Adipocyte (in vitro differentiated cells): ENCODE measurements at regions not wholly inside any gene's neighbourhood (a gene's known extent, or its start where the extent isn't known, plus 50 kb on each side); places are given as distances from the start of the nearest gene placed in this dataset.

Experiments
- DNase-seq: peaks from one replicate; pipeline ENCODE4 v3.0.0-alpha.2; 2015; ENCODE audit warnings: low read depth
- H3K27me3 ChIP-seq: replicated peaks from 2 replicates; pipeline ENCODE4 v1.7.0; 2013; ENCODE audit warnings: mild to moderate bottlenecking, low read length, moderate library complexity; ENCODE audit not compliant: control insufficient read depth, insufficient read depth
- H3K36me3 ChIP-seq: 2 replicates; pipeline ENCODE4 v1.7.0; 2013; ENCODE audit warnings: low read length, mild to moderate bottlenecking, moderate library complexity; ENCODE audit not compliant: control insufficient read depth, insufficient read depth, severe bottlenecking
- H3K4me1 ChIP-seq: 2 replicates; pipeline ENCODE4 v1.7.0; 2013; ENCODE audit warnings: mild to moderate bottlenecking, low read length, moderate library complexity; ENCODE audit not compliant: control insufficient read depth, insufficient read depth
- H3K4me3 ChIP-seq: 2 replicates; pipeline ENCODE4 v1.7.0; 2013; ENCODE audit warnings: mild to moderate bottlenecking, low read length, moderate library complexity
- H3K9ac ChIP-seq: 2 replicates; pipeline ENCODE4 v1.7.0; 2013; ENCODE audit warnings: mild to moderate bottlenecking, low read length, moderate library complexity
- H3K9me3 ChIP-seq: 2 replicates; pipeline ENCODE4 v1.7.0; 2013; ENCODE audit warnings: mild to moderate bottlenecking, low read length, moderate library complexity; ENCODE audit not compliant: control insufficient read depth

DNA sequence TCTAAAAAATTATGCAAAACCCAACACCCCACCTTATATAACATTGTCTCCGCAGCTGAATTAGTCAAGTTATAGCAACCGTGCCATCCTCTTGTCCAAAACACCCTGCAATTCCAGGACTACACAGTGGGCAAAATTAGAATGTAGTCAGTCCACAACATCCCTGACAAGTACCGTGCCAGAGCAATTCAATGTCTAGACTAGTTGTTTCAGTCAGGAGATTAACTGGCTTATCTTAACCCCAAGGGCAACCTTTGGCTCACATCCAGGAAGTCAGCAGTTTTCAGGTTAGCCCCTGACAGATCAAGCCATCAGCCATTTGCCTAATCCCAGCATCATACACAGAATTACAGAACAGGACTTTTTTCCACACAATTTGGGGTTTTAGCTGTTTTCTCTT is 240.8 kb upstream of the TMEM161B start:
- Histone ChIP-seq H3K27me3 (peaks cover 9% of the 10 kb centered on the region), H3K4me1 (no peaks in the 10 kb centered on the region), H3K36me3 (no peaks in the 10 kb centered on the region), H3K9me3 (no peaks in the 10 kb centered on the region), H3K4me3 (no peak overlapping the region), H3K9ac (no peak overlapping the region)
- no peak for DNase-seq

DNA sequence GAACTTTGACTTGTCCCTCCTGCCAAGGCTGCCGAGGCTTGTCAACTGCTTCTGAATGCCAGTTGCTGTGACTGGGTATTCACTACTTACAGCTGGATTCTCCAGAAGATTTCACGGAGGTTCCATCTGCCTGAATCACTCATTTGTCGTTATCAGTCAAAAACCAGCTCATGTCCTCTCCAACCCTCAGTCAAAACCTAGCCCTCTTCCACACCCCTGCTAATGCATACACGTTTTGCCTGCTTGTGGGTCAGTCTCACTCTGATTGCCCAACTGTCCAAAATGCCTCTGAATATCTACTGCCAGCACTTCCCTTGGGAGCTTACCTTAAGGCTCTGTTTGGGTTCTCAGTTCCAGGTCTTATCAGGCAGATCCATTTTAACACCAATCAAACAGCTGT is 238.6 kb upstream of the TMEM161B start:
- peaks cover 9% of the 10 kb centered on the region for H3K27me3 ChIP-seq

GRCh38 chr5:88503406-88503805 is 234.8 kb upstream of the TMEM161B start:
- peak overlapping the region; percentile 67 for H3K9ac ChIP-seq
- H3K27me3 ChIP-seq = peaks cover 9% of the 10 kb centered on the region

More for the DNA sequence above, 238.6 kb upstream of the TMEM161B start:
- H3K4me3 ChIP-seq = no peak overlapping the region
- no peaks in the 10 kb centered on the region for H3K36me3 ChIP-seq
- no peaks in the 10 kb centered on the region for H3K4me1 ChIP-seq
- DNase-seq = no peak
- no peak overlapping the region for H3K9ac ChIP-seq
- H3K9me3 ChIP-seq = no peaks in the 10 kb centered on the region

DNA sequence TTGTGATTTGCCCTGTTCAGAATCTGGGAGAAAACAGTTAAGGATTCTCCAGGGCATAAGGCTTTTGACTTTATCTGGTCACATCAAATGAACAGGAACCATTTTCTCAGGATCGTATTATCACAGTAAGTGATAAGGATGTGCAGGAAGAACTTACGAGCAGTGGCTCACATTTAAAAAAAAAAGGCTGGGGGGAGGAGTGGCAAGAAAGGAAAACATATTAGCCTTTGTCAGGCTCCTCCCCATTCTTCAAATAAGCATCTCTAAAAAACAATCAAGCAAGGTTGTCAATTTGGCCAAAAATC is 234.3 kb upstream of the TMEM161B start:
- peak overlapping the region; percentile 67 for H3K9ac ChIP-seq
- no peak for DNase-seq
- H3K27me3 ChIP-seq = peaks cover 9% of the 10 kb centered on the region
- no peaks in the 10 kb centered on the region for H3K36me3 ChIP-seq
- no peaks in the 10 kb centered on the region for H3K4me1 ChIP-seq
- H3K9me3 ChIP-seq = no peaks in the 10 kb centered on the region
- H3K4me3 ChIP-seq = peak overlapping the region; percentile 80

More at GRCh38 chr5:88503406-88503805, 234.8 kb upstream of the TMEM161B start:
- Histone ChIP-seq H3K9me3 (no peaks in the 10 kb centered on the region), H3K36me3 (no peaks in the 10 kb centered on the region), H3K4me3 (peak overlapping the region; percentile 80), H3K4me1 (no peaks in the 10 kb centered on the region)
- no peak for DNase-seq

DNA sequence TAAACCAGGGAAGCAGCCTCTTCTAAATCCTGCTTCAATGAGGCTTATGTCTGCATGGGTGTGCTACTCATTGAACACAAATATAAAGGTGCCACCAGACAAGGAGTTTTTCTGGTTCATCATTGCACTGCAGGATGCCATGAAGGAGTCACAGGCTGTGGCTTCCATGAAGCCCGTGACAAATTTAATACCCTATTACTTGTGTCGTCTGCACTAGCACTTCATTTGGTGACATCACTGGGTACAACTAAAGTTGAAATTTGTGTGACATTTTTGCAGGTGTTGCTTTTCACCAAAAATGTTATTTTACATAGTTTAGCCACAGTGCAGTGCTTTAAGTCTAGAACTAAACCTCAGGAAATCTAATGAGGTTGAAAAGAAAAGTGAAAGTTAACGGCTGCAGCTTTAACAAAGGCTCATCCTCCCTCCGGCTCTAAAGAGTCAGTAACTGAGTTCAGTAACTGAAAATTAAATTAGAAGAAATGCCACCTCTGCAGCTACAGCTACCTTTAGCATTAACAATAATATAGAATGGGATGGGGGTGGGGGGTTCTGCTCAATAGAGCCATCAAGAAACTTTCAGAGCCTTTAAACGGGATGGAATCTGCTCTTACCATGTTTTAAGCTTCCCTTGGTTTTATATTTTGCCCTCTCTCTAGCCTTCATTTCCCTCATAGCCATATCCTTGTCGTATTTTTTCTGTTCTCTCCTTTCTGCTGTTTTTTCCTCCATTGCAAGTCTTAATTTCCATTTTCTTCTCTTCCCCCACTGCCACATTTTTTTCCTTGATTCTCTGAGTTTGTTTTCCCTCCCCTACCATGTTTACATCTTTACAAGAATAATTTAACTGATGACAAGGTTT is 233.8 kb upstream of the TMEM161B start:
- H3K36me3 ChIP-seq = no peaks in the 10 kb centered on the region
- peaks cover 9% of the 10 kb centered on the region for H3K27me3 ChIP-seq
- H3K4me3 ChIP-seq = peak overlapping the region; percentile 80
- DNase-seq = peak; percentile 40
- H3K9me3 ChIP-seq = no peaks in the 10 kb centered on the region
- H3K4me1 ChIP-seq = no peaks in the 10 kb centered on the region
- peak overlapping the region; percentile 67 for H3K9ac ChIP-seq

- H3K4me1 ChIP-seq = no peaks in the 10 kb centered on the region
- H3K9me3 ChIP-seq = no peaks in the 10 kb centered on the region
- H3K36me3 ChIP-seq = no peaks in the 10 kb centered on the region
- no peak overlapping the region for H3K4me3 ChIP-seq
- H3K9ac ChIP-seq = no peak overlapping the region
- no peak for DNase-seq
- no peaks in the 10 kb centered on the region for H3K27me3 ChIP-seq
Observed at GRCh38 chr5:88495810-88496209, 227.2 kb upstream of the TMEM161B start.

- H3K4me1 ChIP-seq = no peaks in the 10 kb centered on the region
- no peaks in the 10 kb centered on the region for H3K36me3 ChIP-seq
- H3K9ac ChIP-seq = no peak overlapping the region
- H3K9me3 ChIP-seq = no peaks in the 10 kb centered on the region
- no peaks in the 10 kb centered on the region for H3K27me3 ChIP-seq
- no peak for DNase-seq
- no peak overlapping the region for H3K4me3 ChIP-seq
Observed at GRCh38 chr5:88490874-88491273, 222.2 kb upstream of the TMEM161B start.

GRCh38 chr5:88489364-88489763 is 220.7 kb upstream of the TMEM161B start:
- Histone ChIP-seq H3K36me3 (no peaks in the 10 kb centered on the region), H3K4me3 (no peak overlapping the region), H3K9me3 (no peaks in the 10 kb centered on the region), H3K27me3 (no peaks in the 10 kb centered on the region), H3K4me1 (no peaks in the 10 kb centered on the region), H3K9ac (no peak overlapping the region)
- no peak for DNase-seq

DNA sequence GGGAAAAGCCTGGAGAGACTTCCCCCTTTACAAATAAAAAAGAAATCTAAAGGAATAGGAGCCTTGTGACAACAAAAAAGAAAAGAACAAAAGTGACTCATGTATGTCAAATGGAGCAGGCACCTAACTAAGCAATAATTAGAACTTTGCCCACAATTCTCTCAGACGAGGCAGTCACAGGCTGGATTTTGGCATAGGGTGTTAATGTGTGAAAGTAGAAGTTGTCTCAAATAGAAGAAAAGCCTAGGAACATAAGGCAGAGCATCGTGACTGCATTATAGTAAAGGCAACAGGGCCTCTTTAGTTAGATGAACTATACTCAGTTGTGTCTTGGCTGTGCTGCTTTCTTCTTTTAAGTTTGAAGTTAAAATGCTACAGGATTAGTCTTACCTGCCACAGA is 219.9 kb upstream of the TMEM161B start:
- Histone ChIP-seq H3K4me3 (no peak overlapping the region), H3K4me1 (no peaks in the 10 kb centered on the region), H3K36me3 (no peaks in the 10 kb centered on the region), H3K27me3 (no peaks in the 10 kb centered on the region), H3K9ac (no peak overlapping the region), H3K9me3 (no peaks in the 10 kb centered on the region)
- DNase-seq = no peak

- Histone ChIP-seq H3K36me3 (no peaks in the 10 kb centered on the region), H3K27me3 (no peaks in the 10 kb centered on the region), H3K4me3 (no peak overlapping the region), H3K9ac (no peak overlapping the region), H3K4me1 (no peaks in the 10 kb centered on the region), H3K9me3 (no peaks in the 10 kb centered on the region)
- DNase-seq = no peak
Observed at GRCh38 chr5:88488130-88488529, 219.5 kb upstream of the TMEM161B start.

GRCh38 chr5:88487066-88487465 is 218.4 kb upstream of the TMEM161B start:
- DNase-seq = no peak
- H3K9ac ChIP-seq = no peak overlapping the region
- H3K4me1 ChIP-seq = no peaks in the 10 kb centered on the region
- no peak overlapping the region for H3K4me3 ChIP-seq
- no peaks in the 10 kb centered on the region for H3K36me3 ChIP-seq
- H3K9me3 ChIP-seq = no peaks in the 10 kb centered on the region
- no peaks in the 10 kb centered on the region for H3K27me3 ChIP-seq

DNA sequence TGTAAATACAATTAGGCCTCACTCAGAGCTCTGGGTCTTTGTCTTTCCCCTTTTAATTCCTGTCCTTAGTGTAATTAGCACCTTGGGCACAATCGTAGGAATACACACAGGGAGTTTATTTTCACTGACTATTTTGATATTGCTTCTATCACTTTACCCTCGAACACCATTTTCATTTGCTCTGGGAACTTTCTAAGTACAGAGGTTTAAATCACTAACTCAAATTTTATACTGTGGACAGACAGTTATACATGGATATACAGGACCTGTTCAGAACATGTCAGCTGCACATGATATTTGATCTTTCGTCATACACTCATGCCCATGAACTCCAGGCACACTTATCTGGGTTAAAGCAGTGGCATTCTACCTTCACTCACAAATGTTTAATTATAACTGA is 217.8 kb upstream of the TMEM161B start:
- no peaks in the 10 kb centered on the region for H3K27me3 ChIP-seq
- no peaks in the 10 kb centered on the region for H3K9me3 ChIP-seq
- no peak overlapping the region for H3K9ac ChIP-seq
- H3K36me3 ChIP-seq = no peaks in the 10 kb centered on the region
- no peak for DNase-seq
- no peaks in the 10 kb centered on the region for H3K4me1 ChIP-seq
- H3K4me3 ChIP-seq = no peak overlapping the region
